ENCODE measurements at regions not wholly inside any gene's neighbourhood (a gene's known extent, or its start where the extent isn't known, plus 50 kb on each side); places are given as distances from the start of the nearest gene placed in this dataset.

GRCh38 chr14:41548666-41549065, 58.0 kb upstream of the LRFN5 start:
- no peak for TF ChIP-seq CTCF (IDR thresholded peaks at IDR 0.05; ENCODE audit: low read depth, low read length, missing input control)
- no peak for TF ChIP-seq YY1 (IDR thresholded peaks at IDR 0.05)
- no peak for TF ChIP-seq REST (IDR thresholded peaks at IDR 0.05)
- TF ChIP-seq TAF1 (conservative IDR thresholded peaks at IDR 0.05) = no peak
- no peak for TF ChIP-seq ATF3 (IDR thresholded peaks at IDR 0.05)
- TF ChIP-seq RXRA (IDR thresholded peaks at IDR 0.05) = no peak
- no peak for TF ChIP-seq GABPA (IDR thresholded peaks at IDR 0.05 in 1 of 2, conservative IDR thresholded peaks at IDR 0.05 in 1 of 2)
- no peak for TF ChIP-seq HNF4G (IDR thresholded peaks at IDR 0.05)
